Kidney (tissue), 13 donors: ENCODE measurements at regions not wholly inside any gene's neighbourhood (a gene's known extent, or its start where the extent isn't known, plus 50 kb on each side); places are given as distances from the start of the nearest gene placed in this dataset.

Source experiments
- DNase-seq, 5 donors: peaks; one replicate each; pipeline ENCODE4 v3.0.0-alpha.2; 2013 to 2020
- FAIRE-seq: peaks from 2 replicates; lab custom pipeline; 2012; peaks lifted over from hg19 to GRCh38; lab: Jason Lieb, UNC
- H3K27ac ChIP-seq, 2 donors: one replicate each; pipeline ENCODE4 v1.7.0; 2013; ENCODE audit warnings: low read depth in 2 of 2, low read length in 2 of 2, inconsistent platforms in 1 of 2
- H3K27me3 ChIP-seq: one replicate; pipeline ENCODE4 v1.7.1; 2013; ENCODE audit warnings: low read length, inconsistent platforms; ENCODE audit not compliant: control insufficient read depth, insufficient read depth
- H3K36me3 ChIP-seq, 3 donors: one replicate each; pipeline versions ENCODE4 v1.7.0 to v1.7.1; 2013; ENCODE audit warnings: low read length in 3 of 3, control low read depth in 1 of 3, inconsistent platforms in 1 of 3; ENCODE audit not compliant: insufficient read depth in 3 of 3, control insufficient read depth in 2 of 3
- H3K4me1 ChIP-seq, 3 donors: one replicate each; pipeline versions ENCODE4 v1.7.0 to v1.7.1; 2013; ENCODE audit warnings: low read length in 3 of 3, inconsistent platforms in 1 of 3, low read depth in 1 of 3; ENCODE audit not compliant: control insufficient read depth in 2 of 3, insufficient read depth in 2 of 3
- H3K4me3 ChIP-seq, 3 donors: one replicate each; pipeline versions ENCODE4 v1.7.0 to v1.8.1; 2013; ENCODE audit warnings: low read length in 3 of 3, control low read depth in 1 of 3, inconsistent platforms in 1 of 3
- H3K9ac ChIP-seq, 3 donors: one replicate each; pipeline versions ENCODE4 v1.7.0 to v1.7.1; 2013; ENCODE audit warnings: low read length in 3 of 3, control low read depth in 1 of 3, inconsistent platforms in 1 of 3
- H3K9me3 ChIP-seq, 3 donors: one replicate each; pipeline versions ENCODE4 v1.7.0 to v1.7.1; 2013; ENCODE audit warnings: low read length in 3 of 3, control low read depth in 1 of 3, inconsistent platforms in 1 of 3; ENCODE audit not compliant: control insufficient read depth in 2 of 3, insufficient read depth in 1 of 3
- intact Hi-C: fragments of 100-400 bp; cut with DNase I; formaldehyde crosslinking; loops from one replicate; pipeline ENCODE4 v1.11.1; 2022
- TF ChIP-seq, protein P1 (sequence below): IDR thresholded peaks from 3 replicates; pipeline ENCODE4 v1.5.1; 2012; ENCODE audit warnings: mild to moderate bottlenecking, moderate library complexity, borderline replicate concordance; ENCODE audit not compliant: insufficient read depth; ENCODE audit errors: extremely low read depth
- donor health status: control.
- donor health status: control.
- donor health status: control.
- donor health status: control.
- donor health status: control.
- donor health status: DM: yes; HTN: yes; CAD: no.
- donor health status: Normal renal cell carcinoma (clear cell type).

DNA sequence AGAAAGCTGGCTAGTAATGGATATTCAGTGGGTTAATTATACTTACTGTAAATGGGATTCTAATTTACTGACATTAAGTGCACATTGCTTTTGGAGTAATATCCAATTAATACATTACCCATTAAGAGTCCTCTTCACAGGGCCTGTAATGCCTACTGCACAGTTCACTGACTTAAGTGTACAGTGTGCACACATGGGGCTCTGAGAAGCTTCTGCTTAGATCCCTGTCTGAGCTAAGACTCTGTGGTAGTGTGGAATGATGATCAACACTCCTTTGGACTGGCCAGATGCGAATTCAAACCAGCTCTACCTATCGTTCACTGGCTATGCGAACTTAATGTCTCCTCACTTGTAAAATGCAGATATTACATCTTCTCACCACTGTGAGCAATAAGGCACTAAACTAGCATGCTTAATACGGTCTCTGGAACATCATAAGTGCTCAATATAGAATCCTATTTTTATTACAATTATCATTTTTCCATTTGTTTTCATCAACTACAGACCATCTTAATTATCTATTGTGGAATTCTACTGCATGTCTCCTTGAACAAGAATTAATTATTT is 53.8 kb upstream of the SEC61G start:
- DNase-seq (peak in 2 of 5 donors; percentile 43 to 61), FAIRE-seq (no peak)
- TF ChIP-seq, protein P1, sequence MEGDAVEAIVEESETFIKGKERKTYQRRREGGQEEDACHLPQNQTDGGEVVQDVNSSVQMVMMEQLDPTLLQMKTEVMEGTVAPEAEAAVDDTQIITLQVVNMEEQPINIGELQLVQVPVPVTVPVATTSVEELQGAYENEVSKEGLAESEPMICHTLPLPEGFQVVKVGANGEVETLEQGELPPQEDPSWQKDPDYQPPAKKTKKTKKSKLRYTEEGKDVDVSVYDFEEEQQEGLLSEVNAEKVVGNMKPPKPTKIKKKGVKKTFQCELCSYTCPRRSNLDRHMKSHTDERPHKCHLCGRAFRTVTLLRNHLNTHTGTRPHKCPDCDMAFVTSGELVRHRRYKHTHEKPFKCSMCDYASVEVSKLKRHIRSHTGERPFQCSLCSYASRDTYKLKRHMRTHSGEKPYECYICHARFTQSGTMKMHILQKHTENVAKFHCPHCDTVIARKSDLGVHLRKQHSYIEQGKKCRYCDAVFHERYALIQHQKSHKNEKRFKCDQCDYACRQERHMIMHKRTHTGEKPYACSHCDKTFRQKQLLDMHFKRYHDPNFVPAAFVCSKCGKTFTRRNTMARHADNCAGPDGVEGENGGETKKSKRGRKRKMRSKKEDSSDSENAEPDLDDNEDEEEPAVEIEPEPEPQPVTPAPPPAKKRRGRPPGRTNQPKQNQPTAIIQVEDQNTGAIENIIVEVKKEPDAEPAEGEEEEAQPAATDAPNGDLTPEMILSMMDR: no peak
- Histone ChIP-seq H3K9ac (no peak overlapping the region), H3K27ac (no peak overlapping the region), H3K36me3 (no peaks in the 10 kb centered on the region), H3K9me3 (no peaks in the 10 kb centered on the region), H3K4me1 (peaks cover 5 to 12% (median 9%) of the 10 kb centered on the region in 3 donors), H3K27me3 (no peaks in the 10 kb centered on the region), H3K4me3 (no peak overlapping the region)
- intact Hi-C loops: no loop called here

DNA sequence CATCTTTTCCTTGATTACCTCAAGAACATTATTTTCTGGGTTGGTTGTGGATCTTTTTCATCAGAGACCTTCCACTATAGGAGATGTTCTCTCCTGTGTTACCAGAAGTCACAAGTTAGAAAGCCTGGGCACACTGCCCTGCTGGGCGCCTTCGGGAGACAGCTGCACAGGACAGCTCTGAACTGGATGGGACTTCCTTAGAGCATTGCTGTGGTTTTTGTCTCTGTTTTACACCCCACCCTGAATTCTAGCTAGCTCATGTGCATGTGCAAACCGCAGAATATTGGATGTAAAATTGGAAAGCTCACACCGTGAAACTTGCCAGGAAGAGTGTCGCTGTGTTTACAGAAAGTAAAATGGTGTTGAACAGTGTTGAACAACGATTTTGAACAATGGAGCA is 54.4 kb upstream of the SEC61G start:
- Histone ChIP-seq H3K27ac (no peak overlapping the region), H3K4me3 (no peak overlapping the region), H3K4me1 (peaks cover 5 to 12% (median 9%) of the 10 kb centered on the region in 3 donors), H3K9me3 (no peaks in the 10 kb centered on the region), H3K9ac (no peak overlapping the region), H3K36me3 (no peaks in the 10 kb centered on the region), H3K27me3 (no peaks in the 10 kb centered on the region)
- intact Hi-C loops: no loop called here
- no peak for DNase-seq
- FAIRE-seq: no peak
- TF ChIP-seq, protein P1: no peak

DNA sequence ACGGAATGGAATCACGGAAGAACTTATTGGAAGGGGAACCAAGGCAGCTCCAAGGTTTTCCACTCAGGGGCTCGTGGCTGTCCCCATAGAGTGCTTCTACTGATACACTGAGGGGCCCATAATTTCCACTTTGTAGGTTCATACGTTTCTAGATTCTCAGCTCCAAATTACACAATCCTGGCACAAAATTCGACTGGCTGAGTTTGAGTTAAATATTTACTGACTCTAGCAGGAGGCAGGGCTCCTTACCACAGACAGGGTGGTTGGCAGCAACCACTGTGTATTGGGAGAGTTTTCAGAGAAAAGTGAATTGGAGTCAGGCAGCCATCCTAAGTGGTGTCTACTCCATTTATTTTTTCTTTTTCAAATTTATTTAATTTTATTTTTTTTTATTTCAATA is 55.4 kb upstream of the SEC61G start:
- intact Hi-C loops: no loop called here
- no peak overlapping the region for H3K4me3 ChIP-seq
- DNase-seq: no peak
- no peaks in the 10 kb centered on the region for H3K36me3 ChIP-seq
- H3K4me1 ChIP-seq: peaks cover 5 to 12% (median 9%) of the 10 kb centered on the region in 3 donors
- no peak overlapping the region for H3K9ac ChIP-seq
- no peaks in the 10 kb centered on the region for H3K9me3 ChIP-seq
- H3K27ac ChIP-seq: no peak overlapping the region
- no peaks in the 10 kb centered on the region for H3K27me3 ChIP-seq
- TF ChIP-seq, protein P1: no peak
- peak; percentile 76 for FAIRE-seq

DNA sequence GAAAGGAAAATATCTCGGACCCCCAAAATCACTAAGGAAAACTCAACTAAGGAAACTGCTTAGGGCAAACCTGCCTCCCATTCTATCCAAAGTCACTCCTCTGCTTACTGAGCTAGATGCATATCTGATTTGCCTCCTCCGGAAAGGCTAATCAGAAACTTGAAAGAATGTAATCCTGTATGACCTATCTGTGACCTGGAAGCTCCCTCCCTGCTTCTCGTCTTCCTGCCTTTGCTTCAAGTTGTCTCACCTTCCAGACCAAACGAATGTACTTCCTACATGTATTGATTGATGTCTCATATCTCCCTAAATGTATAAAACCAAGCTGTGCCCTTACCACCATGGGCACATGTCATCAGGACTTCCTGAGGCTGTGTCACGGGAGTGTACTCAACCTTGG is 58.1 kb upstream of the SEC61G start:
- Histone ChIP-seq H3K9me3 (no peaks in the 10 kb centered on the region), H3K36me3 (no peaks in the 10 kb centered on the region), H3K27ac (no peak overlapping the region), H3K4me1 (peaks cover 0 to 7% (median 5%) of the 10 kb centered on the region in 3 donors), H3K9ac (no peak overlapping the region), H3K27me3 (no peaks in the 10 kb centered on the region), H3K4me3 (no peak overlapping the region)
- FAIRE-seq (no peak), DNase-seq (peak in 2 of 5 donors; percentile 43 to 49)
- TF ChIP-seq, protein P1: no peak
- intact Hi-C loops: no loop called here
